Gastrocnemius medialis (tissue), 4 donors: ENCODE measurements at regions not wholly inside any gene's neighbourhood (a gene's known extent, or its start where the extent isn't known, plus 50 kb on each side); places are given as distances from the start of the nearest gene placed in this dataset.
"Not testable (repeated sequence)": the region's sequence is repeated elsewhere in the genome, so short reads cannot be mapped to it uniquely, and the experiment has no call there.

Source experiments
- POLR2A ChIP-seq, 2 donors: fragments of 450-650 bp; IDR thresholded peaks; one replicate each; pipeline ENCODE4 v1.6.1; 2017; ENCODE audit warnings: antibody characterized with exemption in 2 of 2, mild to moderate bottlenecking in 2 of 2, moderate library complexity in 2 of 2
- TF ChIP-seq, protein P1 (sequence below), 5 experiments: fragments of 450-650 bp in 3 of 5; fragments of 200-600 bp in 2 of 5; sonication (generic) in 2 of 5; IDR thresholded peaks in 4 of 5; conservative IDR thresholded peaks in 1 of 5; 1 replicate in 4 of 5; 2 replicates in 1 of 5; pipeline ENCODE4 v1.5.1; 2016 to 2019; ENCODE audit warnings: antibody characterized with exemption in 5 of 5, mild to moderate bottlenecking in 3 of 5, moderate library complexity in 3 of 5

DNA sequence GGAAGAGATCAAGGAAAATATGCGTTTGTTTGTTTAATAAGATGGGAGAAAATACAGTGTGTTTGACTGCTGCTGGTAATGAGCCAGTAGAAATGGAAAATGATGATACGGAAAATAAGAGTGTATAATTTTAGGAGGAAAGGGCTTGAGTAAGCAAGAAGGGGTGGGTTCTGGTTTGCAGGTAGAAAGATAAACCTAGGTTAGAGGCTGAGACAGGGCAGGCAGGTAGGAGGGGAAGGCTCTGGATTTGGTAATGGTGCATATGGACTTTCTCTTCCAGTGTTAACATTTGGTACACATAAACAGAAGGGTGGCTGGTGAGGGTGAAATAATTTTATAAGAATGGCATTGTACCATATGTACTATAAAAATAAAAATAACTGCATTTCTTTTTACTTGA is 84.4 kb downstream of the SRGAP2 start:
- TF ChIP-seq, protein P1, sequence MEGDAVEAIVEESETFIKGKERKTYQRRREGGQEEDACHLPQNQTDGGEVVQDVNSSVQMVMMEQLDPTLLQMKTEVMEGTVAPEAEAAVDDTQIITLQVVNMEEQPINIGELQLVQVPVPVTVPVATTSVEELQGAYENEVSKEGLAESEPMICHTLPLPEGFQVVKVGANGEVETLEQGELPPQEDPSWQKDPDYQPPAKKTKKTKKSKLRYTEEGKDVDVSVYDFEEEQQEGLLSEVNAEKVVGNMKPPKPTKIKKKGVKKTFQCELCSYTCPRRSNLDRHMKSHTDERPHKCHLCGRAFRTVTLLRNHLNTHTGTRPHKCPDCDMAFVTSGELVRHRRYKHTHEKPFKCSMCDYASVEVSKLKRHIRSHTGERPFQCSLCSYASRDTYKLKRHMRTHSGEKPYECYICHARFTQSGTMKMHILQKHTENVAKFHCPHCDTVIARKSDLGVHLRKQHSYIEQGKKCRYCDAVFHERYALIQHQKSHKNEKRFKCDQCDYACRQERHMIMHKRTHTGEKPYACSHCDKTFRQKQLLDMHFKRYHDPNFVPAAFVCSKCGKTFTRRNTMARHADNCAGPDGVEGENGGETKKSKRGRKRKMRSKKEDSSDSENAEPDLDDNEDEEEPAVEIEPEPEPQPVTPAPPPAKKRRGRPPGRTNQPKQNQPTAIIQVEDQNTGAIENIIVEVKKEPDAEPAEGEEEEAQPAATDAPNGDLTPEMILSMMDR (IDR thresholded peaks at IDR 0.05 in 4 of 5, conservative IDR thresholded peaks at IDR 0.05 in 1 of 5), result not testable (repeated sequence)
- not testable (repeated sequence) for TF ChIP-seq POLR2A (IDR thresholded peaks at IDR 0.05)
